MM.1S (cell line): ENCODE measurements at regions not wholly inside any gene's neighbourhood (a gene's known extent, or its start where the extent isn't known, plus 50 kb on each side); places are given as distances from the start of the nearest gene placed in this dataset.

Experiments used
- DNase-seq: peaks from one replicate; pipeline ENCODE4 v3.0.0-alpha.2; 2015
- H2AFZ ChIP-seq: fragments of 300-600 bp; sonication (generic); 2 replicates; pipeline ENCODE4 v1.6.0; 2016; ENCODE audit warnings: antibody characterized with exemption, low read length
- H3F3A ChIP-seq: fragments of 300-600 bp; sonication (generic); 2 replicates; pipeline ENCODE4 v1.6.1; 2016; ENCODE audit warnings: mild to moderate bottlenecking, antibody characterized with exemption, low read length, moderate library complexity, mixed read lengths; ENCODE audit not compliant: insufficient read depth
- H3K27ac ChIP-seq: fragments of 300-600 bp; sonication (generic); 2 replicates; pipeline ENCODE4 v1.5.1; 2016; ENCODE audit warnings: mild to moderate bottlenecking, low read length
- H3K27me3 ChIP-seq: fragments of 300-600 bp; sonication (generic); replicated peaks from 2 replicates; pipeline ENCODE4 v1.6.0; 2016; ENCODE audit warnings: low read length; ENCODE audit not compliant: insufficient read depth
- H3K36me3 ChIP-seq: fragments of 300-600 bp; sonication (generic); replicated peaks from 2 replicates; pipeline ENCODE4 v1.6.1; 2016; ENCODE audit warnings: mild to moderate bottlenecking, low read length, mixed read lengths; ENCODE audit not compliant: insufficient read depth
- H3K4me1 ChIP-seq: fragments of 300-600 bp; sonication (generic); 2 replicates; pipeline ENCODE4 v1.6.1; 2016; ENCODE audit warnings: low read length, mixed read lengths
- H3K4me2 ChIP-seq: fragments of 300-600 bp; sonication (generic); 2 replicates; pipeline ENCODE4 v1.6.0; 2016; ENCODE audit warnings: low read depth, low read length
- H3K4me3 ChIP-seq: fragments of 300-600 bp; sonication (generic); 2 replicates; pipeline ENCODE4 v1.5.1; 2016; ENCODE audit warnings: low read length, mixed read lengths
- H3K79me2 ChIP-seq: fragments of 300-600 bp; sonication (generic); 2 replicates; pipeline ENCODE4 v1.6.1; 2016; ENCODE audit warnings: mixed run types, low read length, mixed read lengths
- H3K9ac ChIP-seq: fragments of 300-600 bp; sonication (generic); 2 replicates; pipeline ENCODE4 v1.6.1; 2016; ENCODE audit warnings: low read length, mixed read lengths
- H3K9me2 ChIP-seq: fragments of 300-600 bp; sonication (generic); replicated peaks from 2 replicates; pipeline ENCODE4 v1.6.1; 2016; ENCODE audit warnings: mild to moderate bottlenecking, low read length, mixed read lengths; ENCODE audit not compliant: insufficient read depth
- H3K9me3 ChIP-seq: fragments of 300-600 bp; sonication (generic); replicated peaks from 2 replicates; pipeline ENCODE4 v1.6.1; 2016; ENCODE audit warnings: mild to moderate bottlenecking, low read length, mixed read lengths; ENCODE audit not compliant: insufficient read depth
- H4K20me1 ChIP-seq: fragments of 300-600 bp; sonication (generic); 2 replicates; pipeline ENCODE4 v1.6.1; 2016; ENCODE audit warnings: mild to moderate bottlenecking, low read length, moderate library complexity, mixed read lengths; ENCODE audit not compliant: insufficient read depth
- EZH2 ChIP-seq: fragments of 300-600 bp; sonication (generic); optimal IDR thresholded peaks from 2 replicates; pipeline ENCODE3; 2017; ENCODE audit warnings: low read depth, mild to moderate bottlenecking, antibody characterized with exemption, low read length, mixed read lengths
- EZH2phosphoT487 ChIP-seq: fragments of 300-600 bp; sonication (generic); IDR thresholded peaks from 2 replicates; pipeline ENCODE4 v1.6.1; 2018; ENCODE audit warnings: antibody characterized with exemption, low read length
- TF ChIP-seq, protein P1 (sequence below): fragments of 300-600 bp; sonication (generic); IDR thresholded peaks from 2 replicates; pipeline ENCODE4 v1.5.1; 2016; ENCODE audit warnings: antibody characterized with exemption, low read length, mixed read lengths

DNA sequence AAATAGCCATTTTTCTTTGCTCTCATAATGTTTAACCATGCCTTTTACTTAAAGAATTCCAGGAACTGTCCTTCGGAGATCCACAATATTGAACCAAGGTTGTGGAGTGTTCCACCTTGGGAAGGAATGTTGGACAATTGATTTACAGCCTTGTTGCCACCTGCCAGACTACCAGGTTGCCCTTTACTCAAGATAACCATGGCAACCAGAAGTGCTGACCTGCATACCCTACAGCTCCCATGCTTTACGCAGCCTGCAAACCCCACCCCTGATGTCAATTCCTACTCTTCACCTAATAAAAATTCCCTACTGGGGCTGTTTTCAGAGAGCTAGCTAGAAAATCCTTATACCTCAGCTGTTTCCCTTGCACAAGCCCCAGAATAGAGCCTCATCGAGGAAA lies 151.0 kb upstream of the RXFP2 start:
- no peaks in the 10 kb centered on the region for H3K9me2 ChIP-seq
- no peaks in the 10 kb centered on the region for H3K79me2 ChIP-seq
- H4K20me1 ChIP-seq = no peaks in the 10 kb centered on the region
- no peak overlapping the region for H3K4me3 ChIP-seq
- no peak for DNase-seq
- no peaks in the 10 kb centered on the region for H3K9me3 ChIP-seq
- no peaks in the 10 kb centered on the region for H3K27me3 ChIP-seq
- no peaks in the 10 kb centered on the region for H3K4me1 ChIP-seq
- no peak overlapping the region for H3K9ac ChIP-seq
- H3K36me3 ChIP-seq = no peaks in the 10 kb centered on the region
- H3K27ac ChIP-seq = no peak overlapping the region
- H2AFZ ChIP-seq = no peak overlapping the region
- H3F3A ChIP-seq = no peaks in the 10 kb centered on the region
- TF ChIP-seq EZH2 (no peak), EZH2phosphoT487 (no peak)
- TF ChIP-seq, protein P1, sequence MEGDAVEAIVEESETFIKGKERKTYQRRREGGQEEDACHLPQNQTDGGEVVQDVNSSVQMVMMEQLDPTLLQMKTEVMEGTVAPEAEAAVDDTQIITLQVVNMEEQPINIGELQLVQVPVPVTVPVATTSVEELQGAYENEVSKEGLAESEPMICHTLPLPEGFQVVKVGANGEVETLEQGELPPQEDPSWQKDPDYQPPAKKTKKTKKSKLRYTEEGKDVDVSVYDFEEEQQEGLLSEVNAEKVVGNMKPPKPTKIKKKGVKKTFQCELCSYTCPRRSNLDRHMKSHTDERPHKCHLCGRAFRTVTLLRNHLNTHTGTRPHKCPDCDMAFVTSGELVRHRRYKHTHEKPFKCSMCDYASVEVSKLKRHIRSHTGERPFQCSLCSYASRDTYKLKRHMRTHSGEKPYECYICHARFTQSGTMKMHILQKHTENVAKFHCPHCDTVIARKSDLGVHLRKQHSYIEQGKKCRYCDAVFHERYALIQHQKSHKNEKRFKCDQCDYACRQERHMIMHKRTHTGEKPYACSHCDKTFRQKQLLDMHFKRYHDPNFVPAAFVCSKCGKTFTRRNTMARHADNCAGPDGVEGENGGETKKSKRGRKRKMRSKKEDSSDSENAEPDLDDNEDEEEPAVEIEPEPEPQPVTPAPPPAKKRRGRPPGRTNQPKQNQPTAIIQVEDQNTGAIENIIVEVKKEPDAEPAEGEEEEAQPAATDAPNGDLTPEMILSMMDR = no peak
- H3K4me2 ChIP-seq = no peak overlapping the region

- Histone ChIP-seq H3K27ac (no peak overlapping the region), H3K4me2 (no peak overlapping the region), H3K9me2 (no peaks in the 10 kb centered on the region), H3F3A (no peaks in the 10 kb centered on the region), H4K20me1 (no peaks in the 10 kb centered on the region), H3K4me3 (no peak overlapping the region), H3K9me3 (no peaks in the 10 kb centered on the region), H3K79me2 (no peaks in the 10 kb centered on the region), H3K9ac (no peak overlapping the region), H3K36me3 (no peaks in the 10 kb centered on the region), H3K27me3 (no peaks in the 10 kb centered on the region), H3K4me1 (no peaks in the 10 kb centered on the region), H2AFZ (no peak overlapping the region)
- TF ChIP-seq, protein P1 = no peak
- TF ChIP-seq EZH2phosphoT487 (no peak), EZH2 (no peak)
- DNase-seq = no peak
Measured at GRCh38 chr13:31588893-31589292, 150.4 kb upstream of the RXFP2 start.

- Histone ChIP-seq H3F3A (no peaks in the 10 kb centered on the region), H3K79me2 (no peaks in the 10 kb centered on the region), H3K4me2 (no peak overlapping the region), H3K9ac (no peak overlapping the region), H3K9me3 (no peaks in the 10 kb centered on the region), H3K27me3 (no peaks in the 10 kb centered on the region), H3K27ac (no peak overlapping the region), H3K4me3 (no peak overlapping the region), H3K36me3 (no peaks in the 10 kb centered on the region), H2AFZ (no peak overlapping the region), H3K9me2 (no peaks in the 10 kb centered on the region), H3K4me1 (no peaks in the 10 kb centered on the region), H4K20me1 (no peaks in the 10 kb centered on the region)
- no peak for DNase-seq
- TF ChIP-seq, protein P1 = no peak
- no peak for TF ChIP-seq EZH2
- TF ChIP-seq EZH2phosphoT487 = no peak
Measured at GRCh38 chr13:31591642-31592233, 147.6 kb upstream of the RXFP2 start.
